HG03432 (cell line): ENCODE measurements at regions not wholly inside any gene's neighbourhood (a gene's known extent, or its start where the extent isn't known, plus 50 kb on each side); places are given as distances from the start of the nearest gene placed in this dataset.
"Not testable (repeated sequence)": the region's sequence is repeated elsewhere in the genome, so short reads cannot be mapped to it uniquely, and the experiment has no call there.

Experiments used
- ATAC-seq: cut with Tn5 transposase; IDR thresholded peaks from one replicate; pipeline ENCODE4 v1.9.1; 2021; ENCODE audit warnings: mild to moderate bottlenecking, moderate library complexity; ENCODE audit not compliant: unreplicated experiment

DNA sequence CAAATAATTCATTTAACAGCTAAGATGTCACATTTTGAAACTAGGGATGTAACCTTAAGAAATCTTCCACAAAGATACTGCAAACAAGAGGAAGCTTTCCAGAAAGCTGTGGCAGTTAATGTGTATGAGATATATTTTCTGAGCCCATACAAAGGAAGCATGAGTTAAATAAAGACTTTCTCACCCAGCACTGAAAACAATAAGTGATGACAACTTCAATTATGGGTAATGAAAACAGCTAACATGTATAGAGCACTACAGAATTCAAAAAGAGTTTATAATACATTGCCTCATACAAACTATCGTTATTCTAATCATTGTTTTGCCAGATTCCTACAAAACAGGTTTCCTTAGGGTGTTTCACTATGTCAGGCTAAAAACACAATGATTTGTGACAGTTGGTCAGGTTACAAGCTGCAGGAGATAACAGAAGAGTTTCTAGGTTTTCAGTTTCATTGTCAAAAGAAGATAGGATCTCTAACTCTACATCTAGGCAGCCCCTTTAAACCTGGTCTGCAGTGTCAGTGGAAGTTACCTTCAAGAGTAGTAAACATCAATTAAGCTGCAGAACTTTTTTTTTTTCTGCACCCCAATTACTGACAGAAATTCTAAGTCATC, 618.1 kb upstream of the ADGRL3 start:
- ATAC-seq: no peak

DNA sequence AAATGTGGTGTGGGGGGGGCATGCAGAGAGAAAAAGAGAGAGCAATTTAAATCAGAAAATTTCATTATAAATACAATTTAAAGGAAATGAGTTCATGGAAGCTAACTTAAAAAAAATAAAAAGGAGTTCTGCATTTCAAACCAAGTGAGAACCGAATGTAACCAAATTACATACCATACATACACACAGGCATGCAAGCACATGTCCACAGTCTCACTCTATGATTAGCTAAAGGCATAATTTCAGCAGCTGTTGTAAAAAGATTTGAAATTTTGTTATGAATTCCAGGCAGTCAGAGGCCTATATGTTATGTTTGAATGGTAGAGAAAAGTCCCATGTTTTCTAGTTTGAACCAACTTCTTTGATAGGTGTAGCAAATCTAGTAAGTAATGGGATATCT, 611.6 kb upstream of the ADGRL3 start:
- no peak for ATAC-seq

DNA sequence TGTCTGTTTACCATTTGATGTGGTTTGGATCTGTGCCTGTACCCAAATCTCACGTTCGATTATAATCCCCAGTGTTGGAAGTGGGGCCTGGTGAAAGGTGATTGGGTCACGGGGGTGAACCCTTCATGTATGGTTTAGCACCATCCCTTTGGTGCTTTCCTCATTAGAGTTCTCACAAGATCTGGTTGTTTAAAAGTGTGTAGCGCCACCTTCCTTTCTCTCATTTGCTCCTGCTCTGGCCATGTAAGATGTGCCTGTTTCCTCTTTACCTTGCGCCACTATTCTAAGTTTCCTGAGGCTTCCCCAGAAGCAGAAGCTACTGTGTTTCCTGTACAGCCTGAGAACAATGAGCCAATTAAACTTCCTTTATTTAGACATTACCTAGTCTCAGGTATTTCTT, 610.7 kb upstream of the ADGRL3 start:
- ATAC-seq: no peak

DNA sequence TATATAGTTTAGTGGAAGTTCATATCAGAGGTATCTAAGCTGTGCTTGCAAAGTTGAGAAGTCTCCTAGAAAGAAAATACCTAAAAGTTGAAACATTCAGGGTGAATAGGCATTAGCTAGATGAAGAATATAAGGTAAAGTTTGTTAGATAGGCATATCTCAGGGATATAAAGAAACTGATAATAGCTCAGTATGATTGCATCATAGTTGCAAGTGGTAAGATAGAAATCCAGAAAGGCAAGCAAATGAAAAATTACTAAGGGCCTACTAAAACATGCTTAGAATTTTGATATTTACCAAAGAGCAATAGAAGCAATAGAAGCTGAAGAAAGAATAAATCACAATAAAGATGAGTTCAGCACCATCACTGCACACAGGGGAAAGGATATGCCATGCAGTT, 610.0 kb upstream of the ADGRL3 start:
- no peak for ATAC-seq

DNA sequence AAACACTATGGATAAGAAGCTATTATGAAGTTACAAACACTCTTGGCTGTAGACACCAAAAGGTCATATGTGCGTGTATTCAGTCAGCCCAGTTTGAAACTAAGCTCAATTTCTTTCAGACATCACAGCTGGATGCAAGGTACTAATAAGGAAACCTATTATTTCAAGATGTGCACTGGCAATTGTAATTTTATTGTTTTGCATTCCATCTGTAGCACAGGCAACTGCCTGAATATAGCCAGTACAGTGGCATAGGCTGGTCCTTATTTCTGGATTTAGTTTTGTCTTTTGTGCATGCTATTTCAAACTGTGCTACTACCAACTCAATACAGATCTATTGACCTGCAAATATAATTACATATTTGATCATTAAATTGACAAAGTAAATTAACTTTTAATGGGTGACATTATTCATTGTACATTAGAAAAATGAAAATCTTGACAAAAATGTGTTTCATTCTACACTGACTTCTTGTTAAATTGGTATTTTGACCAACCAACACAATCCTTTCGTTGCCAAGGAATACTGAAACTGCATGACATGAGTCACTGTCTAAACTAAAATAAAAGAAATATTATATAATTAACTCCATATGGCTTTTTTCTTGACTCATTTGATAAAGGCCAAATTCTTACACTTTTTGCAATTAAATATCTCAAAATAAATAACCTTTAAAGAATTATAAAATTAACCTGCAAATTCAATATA, 594.3 kb upstream of the ADGRL3 start:
- no peak for ATAC-seq

DNA sequence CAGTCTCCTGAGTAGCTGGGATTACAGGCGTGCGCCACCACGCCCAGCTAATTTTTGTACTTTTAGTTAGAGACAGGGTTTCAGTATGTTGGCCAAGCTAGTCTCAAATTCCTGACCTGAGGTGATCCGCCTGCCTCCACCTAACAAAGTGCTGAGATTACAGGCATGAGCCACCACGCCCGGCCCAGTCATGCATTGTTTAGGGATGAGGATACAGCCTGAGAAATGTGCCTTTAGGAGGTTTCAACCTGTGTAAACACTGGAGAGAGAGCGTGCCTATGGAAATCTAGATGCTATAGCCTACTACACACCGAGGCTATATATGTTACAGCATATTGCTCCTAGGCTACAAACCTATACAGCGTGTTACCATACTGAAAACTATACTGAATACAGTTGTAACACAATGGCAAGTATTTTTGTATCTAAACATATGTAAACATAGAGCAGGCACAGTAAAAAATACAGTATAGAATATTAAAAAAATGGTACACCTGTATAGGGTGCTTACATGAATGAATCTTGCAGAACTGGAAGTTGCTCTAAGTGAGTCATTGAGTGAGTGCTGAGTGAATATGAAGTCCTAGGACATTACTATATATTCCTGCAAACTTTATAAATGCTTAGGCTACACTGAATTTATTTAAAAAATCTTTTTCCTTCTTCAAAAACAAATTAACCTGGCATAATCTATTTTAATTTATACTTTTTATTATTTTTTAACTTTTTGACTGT, 588.2 kb upstream of the ADGRL3 start:
- no peak for ATAC-seq

DNA sequence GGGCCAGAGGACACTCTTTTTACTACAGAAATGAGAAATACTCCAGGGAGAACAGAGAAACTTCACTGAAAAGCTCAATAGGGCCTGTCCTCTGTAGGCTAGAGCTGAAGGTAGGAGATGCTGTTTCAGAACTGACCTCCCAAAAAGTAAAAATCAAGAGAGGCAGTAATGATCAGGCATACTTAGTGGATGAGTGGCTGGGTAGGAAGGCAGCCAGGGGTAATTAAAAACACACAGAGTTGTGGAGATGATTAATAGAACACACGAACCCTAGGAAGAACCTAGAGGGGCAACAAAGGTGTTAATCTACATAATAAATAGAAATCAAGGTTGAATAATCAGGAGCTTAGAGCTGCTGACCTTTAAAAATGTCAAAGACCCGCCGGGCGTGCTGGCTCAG, 582.4 kb upstream of the ADGRL3 start:
- ATAC-seq: no peak

DNA sequence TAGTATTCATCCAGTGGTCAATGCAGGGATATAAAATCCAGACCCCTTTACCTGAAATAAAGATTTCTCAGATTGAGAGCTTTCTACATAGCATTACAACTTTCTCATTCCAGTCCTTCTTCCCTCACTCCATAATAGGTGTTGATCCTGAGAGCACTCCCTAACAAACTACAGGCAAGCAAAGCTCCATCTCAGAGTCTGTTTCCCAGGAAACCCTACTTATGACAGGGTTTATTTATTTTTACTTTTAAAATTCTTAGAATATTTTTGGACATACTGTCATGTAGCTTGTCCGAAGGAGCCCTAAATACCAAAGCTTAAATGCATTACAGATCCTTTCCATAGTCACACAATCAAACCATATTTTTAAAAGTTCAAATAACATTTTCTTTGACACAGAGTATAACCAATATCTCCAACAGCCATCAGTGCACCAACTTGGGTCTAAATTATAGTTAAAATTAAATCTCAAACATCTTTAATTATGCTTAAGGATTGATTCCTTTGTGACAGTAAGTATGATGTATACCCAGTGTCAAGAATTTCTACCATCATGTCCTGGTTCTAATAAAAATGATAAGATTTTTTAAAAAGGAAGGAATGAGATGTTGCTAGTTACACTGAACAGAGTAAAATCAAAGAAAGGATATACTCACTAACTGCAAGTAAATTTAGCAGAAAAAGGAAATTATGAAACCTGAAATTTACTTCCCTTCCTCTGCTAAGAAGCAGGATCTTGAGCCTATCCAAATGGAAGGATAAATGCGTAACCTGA, 580.4 kb upstream of the ADGRL3 start:
- no peak for ATAC-seq

DNA sequence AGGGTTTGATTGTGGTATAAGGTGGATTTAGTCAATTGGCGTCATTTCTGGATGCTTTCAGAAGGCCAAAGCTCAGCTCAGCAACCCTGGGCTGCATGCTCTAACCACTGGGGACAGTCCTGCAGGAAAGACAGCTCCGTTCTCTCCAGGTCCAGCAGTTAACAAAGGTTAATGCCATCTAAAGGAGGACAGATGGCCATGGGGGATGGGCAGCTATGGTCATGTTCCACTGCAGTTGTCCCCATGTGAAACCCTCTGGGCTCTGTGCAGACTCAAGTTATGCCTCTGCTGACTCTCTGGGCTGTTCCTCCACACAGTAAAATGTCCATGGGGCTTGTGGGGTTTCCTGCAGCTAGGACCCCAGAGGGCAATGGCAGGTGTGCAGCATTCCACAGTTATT, 562.1 kb upstream of the ADGRL3 start:
- ATAC-seq: no peak

DNA sequence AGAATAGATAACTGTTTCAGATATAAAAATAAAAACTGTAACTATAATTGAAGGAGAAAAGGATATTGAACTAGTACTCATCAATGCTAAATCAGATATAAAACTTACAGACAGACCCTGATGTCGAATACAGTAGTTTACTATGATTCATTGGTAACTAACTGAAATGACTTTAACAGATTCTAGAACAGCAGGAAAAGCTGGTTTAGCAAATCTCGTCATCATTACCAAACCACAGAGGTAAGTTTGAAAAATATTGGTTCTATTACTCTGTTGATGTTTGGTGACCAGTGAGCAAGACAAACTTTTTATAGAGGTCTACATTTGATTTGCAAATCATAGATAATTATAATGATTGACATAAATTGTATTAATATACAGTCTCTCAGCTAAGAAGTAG, 551.4 kb upstream of the ADGRL3 start:
- no peak for ATAC-seq

DNA sequence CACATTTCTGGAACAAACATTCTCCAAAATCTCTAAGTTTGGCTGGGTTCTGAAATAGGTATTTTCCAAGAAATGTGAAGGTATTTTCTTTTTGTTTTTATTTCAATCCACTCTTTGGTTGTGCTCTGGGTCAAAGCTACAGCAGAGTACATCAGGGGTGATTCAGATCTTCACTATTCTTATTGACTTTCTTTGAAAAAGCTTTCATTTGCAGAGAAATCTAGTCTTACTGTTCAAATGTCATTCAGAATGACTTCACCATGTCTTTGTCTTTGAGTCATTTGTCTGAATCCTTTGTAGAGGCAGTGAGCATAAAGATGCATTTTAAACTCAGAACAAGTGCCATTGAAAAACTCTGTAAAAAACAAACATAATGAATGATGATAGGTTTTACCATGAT, 547.2 kb upstream of the ADGRL3 start:
- ATAC-seq: no peak

DNA sequence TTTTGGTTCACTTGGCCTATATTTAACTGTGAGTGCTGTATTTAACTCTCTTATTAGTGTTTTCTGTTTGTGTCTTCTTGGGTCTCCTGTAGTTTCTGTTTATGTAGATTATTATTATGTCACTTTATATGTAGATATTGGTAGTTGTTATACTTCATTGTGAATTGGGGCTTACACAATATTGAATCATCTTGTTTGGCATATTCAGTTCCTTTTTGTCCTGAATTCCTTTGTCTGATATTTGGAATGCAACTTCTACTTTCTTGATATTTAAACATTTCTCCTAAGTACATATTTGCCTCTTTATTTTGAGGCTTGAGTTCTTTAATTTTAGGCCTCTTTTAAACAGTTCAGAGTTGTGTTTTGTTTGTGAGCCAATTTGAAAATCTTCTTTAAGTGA, 544.8 kb upstream of the ADGRL3 start:
- ATAC-seq: no peak

DNA sequence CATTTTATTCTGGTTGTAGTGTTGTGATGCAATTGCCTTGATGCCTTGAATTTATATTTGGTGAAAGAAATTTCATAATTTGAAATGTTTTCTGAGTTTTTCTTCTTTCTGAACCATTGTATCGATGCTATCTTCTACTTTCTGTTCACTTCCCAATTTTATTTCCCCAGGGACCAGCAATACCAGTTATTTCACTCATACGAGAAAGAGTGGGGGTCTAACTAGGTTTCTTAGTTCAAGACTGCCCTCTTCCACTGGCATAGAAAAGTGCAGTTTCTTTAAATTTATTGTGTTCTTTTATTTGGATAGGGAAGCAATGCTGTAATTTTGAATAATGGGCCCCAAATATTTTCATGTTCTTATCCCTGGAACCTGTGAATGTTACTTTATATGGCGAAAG, 544.0 kb upstream of the ADGRL3 start:
- ATAC-seq: no peak

DNA sequence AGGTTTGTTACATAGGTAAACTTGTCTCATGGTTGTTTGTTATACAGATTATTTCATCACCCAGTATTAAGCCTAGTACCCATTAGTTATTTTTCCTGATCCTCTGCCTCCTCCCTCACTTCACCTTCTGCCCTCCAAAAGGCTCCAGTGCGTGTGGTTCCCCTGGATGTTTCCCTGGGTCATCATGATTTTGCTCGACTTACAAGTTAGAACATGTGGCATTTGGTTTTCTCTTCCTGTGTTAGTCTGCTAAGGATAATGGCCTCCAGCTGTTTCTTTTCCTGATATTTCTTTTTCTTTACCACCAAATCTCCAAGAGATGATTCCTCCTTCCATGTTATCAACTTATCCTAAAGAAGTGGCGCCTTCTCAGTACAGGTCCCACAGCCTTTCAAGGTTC, 543.1 kb upstream of the ADGRL3 start:
- no peak for ATAC-seq

DNA sequence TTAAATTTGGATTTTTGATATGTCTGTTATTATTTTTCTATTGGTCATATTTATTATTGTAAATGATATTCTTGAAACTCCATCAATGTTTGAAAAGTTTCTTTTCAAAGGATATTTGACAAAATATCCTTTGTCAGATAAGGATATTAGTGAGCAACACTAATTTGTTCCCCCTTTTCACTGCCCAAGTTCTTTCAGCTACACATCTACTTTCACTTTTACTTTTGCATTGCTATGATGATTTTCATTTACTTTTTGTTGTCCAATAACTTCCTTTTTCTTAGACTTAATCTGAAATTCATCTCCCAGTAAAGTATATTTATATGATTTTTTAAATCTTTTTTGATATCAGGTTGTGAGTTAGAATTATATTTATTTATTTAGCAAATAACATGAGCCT, 542.3 kb upstream of the ADGRL3 start:
- ATAC-seq: peak; percentile 61

DNA sequence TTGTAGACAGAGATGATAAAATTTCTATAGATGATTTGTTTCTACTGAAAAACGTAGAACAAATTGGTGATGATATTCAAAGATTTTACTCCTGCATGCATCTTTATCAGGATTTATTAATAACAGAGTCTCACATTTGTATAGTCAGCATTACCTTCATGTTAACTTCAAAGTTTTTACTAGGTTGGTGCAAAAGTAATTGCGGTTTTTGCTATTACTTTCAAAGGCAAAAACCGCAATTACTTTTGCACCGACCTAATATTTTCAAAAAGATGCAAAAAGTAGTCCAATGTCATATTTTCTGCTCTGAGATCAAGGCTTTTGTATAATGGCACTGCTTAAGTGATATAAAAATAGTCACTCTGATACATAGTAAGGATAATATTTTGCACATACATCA, 536.4 kb upstream of the ADGRL3 start:
- ATAC-seq: no peak

DNA sequence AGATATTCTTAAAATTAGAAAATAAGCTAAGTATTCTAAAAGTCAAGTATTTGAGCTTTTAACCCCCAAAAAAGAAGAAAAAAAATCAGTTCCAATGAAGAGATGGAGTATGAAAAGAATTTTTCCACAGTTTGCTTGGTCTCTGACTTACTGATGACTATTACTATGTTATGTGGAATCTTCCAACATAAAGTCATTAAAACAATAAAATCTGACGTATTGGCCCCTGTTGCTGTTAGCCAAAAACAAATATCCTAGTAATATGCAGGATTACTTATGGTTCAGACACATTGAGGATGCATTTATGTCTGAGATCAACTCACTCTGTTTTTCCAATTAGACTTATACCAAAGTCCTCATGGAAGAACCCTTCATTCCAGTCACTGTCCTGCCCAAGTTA, 517.2 kb upstream of the ADGRL3 start:
- no peak for ATAC-seq

DNA sequence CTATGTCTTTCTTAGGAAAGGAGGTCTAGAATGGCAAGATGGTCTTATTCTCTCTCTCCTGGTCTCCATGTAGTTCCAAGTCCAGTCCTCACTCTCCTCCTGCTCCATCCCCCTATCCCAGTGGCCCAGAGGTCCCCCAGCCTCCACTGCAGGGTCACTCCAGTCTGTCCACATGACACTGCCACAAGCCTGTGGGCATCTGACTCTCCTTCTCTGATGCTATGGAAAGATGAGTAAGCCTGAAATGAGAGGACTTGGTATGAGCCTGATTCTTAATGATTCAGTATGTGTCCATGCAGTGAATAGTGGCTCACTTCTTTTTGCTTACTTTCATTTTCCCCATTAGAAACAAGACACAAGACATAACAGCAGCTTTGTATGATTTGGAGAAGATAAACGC, 516.8 kb upstream of the ADGRL3 start:
- ATAC-seq: no peak

DNA sequence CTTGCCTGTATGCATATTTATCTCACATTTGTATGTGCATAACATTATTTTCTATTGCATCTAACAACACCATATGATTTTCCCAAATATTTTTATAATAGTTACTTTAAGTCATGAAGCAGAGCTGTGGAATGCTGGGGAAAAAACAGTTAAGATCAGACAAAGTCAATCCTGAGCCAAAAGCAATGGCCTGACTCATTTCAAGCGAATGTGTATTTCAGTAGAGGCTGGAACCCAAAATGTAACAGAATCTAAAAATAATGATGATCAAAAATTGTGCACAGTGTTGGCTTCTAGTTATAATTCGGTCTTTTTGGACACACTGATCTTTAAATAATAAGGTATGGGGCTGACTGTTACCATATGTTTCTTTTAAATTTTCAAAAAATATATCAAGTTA, 516.2 kb upstream of the ADGRL3 start:
- no peak for ATAC-seq

DNA sequence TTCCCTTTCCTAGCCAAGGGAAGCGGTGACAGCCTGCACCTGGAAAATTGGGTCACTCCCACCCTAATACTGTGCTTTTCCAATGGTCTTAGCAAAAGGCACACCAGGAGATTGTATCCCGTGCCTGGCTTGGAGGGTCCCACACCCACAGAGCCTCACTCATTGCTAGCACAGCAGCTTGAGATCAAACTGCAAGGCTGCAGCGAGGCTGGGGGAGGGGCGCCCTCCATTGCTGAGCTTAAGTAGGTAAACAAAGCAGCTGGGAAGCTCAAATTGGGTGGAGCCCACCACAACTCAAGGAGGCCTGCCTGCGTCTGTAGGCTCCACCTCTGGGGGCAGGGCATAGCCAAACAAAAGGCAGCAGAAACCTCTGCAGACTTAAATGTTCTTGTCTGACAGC, 504.1 kb upstream of the ADGRL3 start:
- not testable (repeated sequence) for ATAC-seq

DNA sequence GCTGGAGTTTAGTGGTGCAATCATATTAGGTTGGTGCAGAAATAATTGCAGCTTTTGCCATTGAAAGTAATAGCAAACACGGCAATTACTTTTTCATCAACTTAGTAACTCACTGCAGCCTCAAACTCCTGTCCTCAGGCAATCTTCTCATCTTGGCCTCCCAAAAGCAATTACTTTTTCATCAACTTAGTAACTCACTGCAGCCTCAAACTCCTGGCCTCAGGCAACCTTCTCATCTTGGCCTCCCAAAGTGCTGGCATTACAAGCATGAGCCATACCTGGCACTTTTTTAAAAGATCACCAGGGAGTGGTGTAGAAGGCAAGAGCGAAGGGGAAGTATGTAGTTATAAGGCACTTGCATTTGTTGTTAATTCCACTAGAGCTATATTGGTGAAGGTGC, 491.1 kb upstream of the ADGRL3 start:
- no peak for ATAC-seq

DNA sequence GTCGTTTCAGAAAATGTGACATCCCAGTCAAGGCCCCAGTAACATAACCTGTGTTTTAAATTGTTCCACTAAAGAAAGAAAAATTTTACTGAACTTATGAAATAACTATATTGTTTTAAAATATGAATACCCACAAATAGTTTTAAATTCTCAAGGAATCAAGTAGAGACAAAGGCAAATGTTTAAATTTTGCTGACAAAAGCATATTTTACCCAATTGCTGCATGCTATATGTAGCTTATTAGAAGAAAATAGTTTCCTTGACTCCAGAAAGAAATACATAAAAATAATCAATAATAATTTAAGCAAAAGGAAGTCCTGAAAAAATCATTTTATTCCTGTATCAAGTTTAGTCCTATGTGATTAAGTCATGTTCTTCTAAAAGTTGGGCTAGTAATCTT, 481.3 kb upstream of the ADGRL3 start:
- no peak for ATAC-seq
